K562 (cell line): ENCODE measurements at regions not wholly inside any gene's neighbourhood (a gene's known extent, or its start where the extent isn't known, plus 50 kb on each side); places are given as distances from the start of the nearest gene placed in this dataset.

Experiments used
- ATAC-seq: fragments of 200-7000 bp; cut with Tn5 transposase; 3 replicates; pipeline ENCODE4 v1.9.1; 2020; ENCODE audit warnings: moderate library complexity
- BruUV-seq: library from RNA; stranded (reverse); fragments of 400-500 nt; replicated peaks from 2 replicates; lab custom pipeline; 2021; lab: Mats Ljungman, UMichigan
- CTCF ChIA-PET: fragments of 300-600 bp; formaldehyde crosslinking; extraction: SDS; loops from one replicate; lab custom pipeline; 2021; ENCODE audit warnings: low intra/inter-chr PET ratio; lab: Yijun Ruan, JAX
- POLR2A ChIA-PET: fragments of 300-600, 350-650 bp; sonication (Branson Sonifier 250); formaldehyde crosslinking; extraction: SDS; loops from one replicate; lab custom pipeline; 2021; ENCODE audit warnings: antibody characterized with exemption, inconsistent platforms; lab: Yijun Ruan, JAX
- DNase-seq, 4 experiments: peaks; one replicate each; pipeline versions ENCODE4 v3.0.0 to v3.0.0-alpha.2; 2011 to 2018; ENCODE audit warnings: low spot score in 3 of 4, mixed read lengths in 3 of 4; ENCODE audit errors: extremely low read depth in 1 of 4
- FAIRE-seq: peaks from 2 replicates; lab custom pipeline; 2011; peaks lifted over from hg19 to GRCh38; lab: Jason Lieb, UNC
- H2AFZ ChIP-seq: 2 replicates; pipeline ENCODE4 v1.6.0; 2011; ENCODE audit warnings: low read depth, low read length, control low read depth, inconsistent platforms
- H3K27ac ChIP-seq: fragments of 200-600 bp; 3 replicates; pipeline ENCODE4 v1.8.0; 2011; ENCODE audit warnings: low read depth, mild to moderate bottlenecking, control low read depth, inconsistent platforms, low read length, moderate library complexity, mixed read lengths; ENCODE audit errors: extremely low read depth
- H3K27me3 ChIP-seq, 2 experiments: fragments of 300-600 bp in 1 of 2; 2 replicates in 1 of 2; 3 replicates in 1 of 2; pipeline versions ENCODE4 v1.6.0 to v1.8.0; 2011; ENCODE audit warnings: inconsistent platforms in 2 of 2, low read length in 2 of 2, mild to moderate bottlenecking in 1 of 2, mixed read lengths in 1 of 2, moderate library complexity in 1 of 2; ENCODE audit not compliant: control insufficient read depth in 2 of 2, insufficient read depth in 2 of 2
- H3K36me3 ChIP-seq: fragments of 300-600 bp; 3 replicates; pipeline ENCODE4 v1.8.0; 2011; ENCODE audit warnings: mild to moderate bottlenecking, low read length, inconsistent platforms; ENCODE audit not compliant: control insufficient read depth, insufficient read depth
- H3K4me1 ChIP-seq, 2 experiments: fragments of 200-600 bp in 1 of 2; replicated peaks in 1 of 2; 2 replicates in 1 of 2; 3 replicates in 1 of 2; pipeline versions ENCODE4 v1.5.1 to v1.8.0; 2011; ENCODE audit warnings: inconsistent platforms in 2 of 2, low read length in 2 of 2, mild to moderate bottlenecking in 1 of 2, mixed read lengths in 1 of 2, moderate library complexity in 1 of 2; ENCODE audit not compliant: control insufficient read depth in 2 of 2, insufficient read depth in 2 of 2
- H3K4me2 ChIP-seq: 2 replicates; pipeline ENCODE4 v1.6.1; 2011; ENCODE audit warnings: low read length, control low read depth, inconsistent platforms, mixed read lengths; ENCODE audit not compliant: insufficient read depth
- H3K4me3 ChIP-seq: fragments of 200-600 bp; sonication (generic), shearing (Covaris generic); 2 replicates; pipeline ENCODE4 v1.5.1; 2016; ENCODE audit warnings: control low read depth, inconsistent platforms
- H3K79me2 ChIP-seq: fragments of 200-600 bp; 3 replicates; pipeline ENCODE4 v1.8.0; 2011; ENCODE audit warnings: low read length, inconsistent platforms; ENCODE audit not compliant: control insufficient read depth, insufficient read depth
- H3K9ac ChIP-seq, 2 experiments: 2 replicates each; pipeline versions ENCODE4 v1.6.0 to v1.6.1; 2011; ENCODE audit warnings: low read depth in 2 of 2, low read length in 2 of 2, control low read depth in 1 of 2, inconsistent platforms in 1 of 2, mild to moderate bottlenecking in 1 of 2, mixed read lengths in 1 of 2; ENCODE audit not compliant: insufficient read depth in 1 of 2
- H3K9me1 ChIP-seq: one replicate; pipeline ENCODE4 v1.6.0; 2011; ENCODE audit warnings: inconsistent platforms, mild to moderate bottlenecking, low read length, moderate library complexity; ENCODE audit not compliant: control insufficient read depth, insufficient read depth
- H3K9me3 ChIP-seq: replicated peaks from 2 replicates; pipeline ENCODE4 v1.5.1; 2011; ENCODE audit warnings: low read depth, low read length, inconsistent platforms; ENCODE audit not compliant: control insufficient read depth, insufficient read depth
- H4K20me1 ChIP-seq: replicated peaks from 2 replicates; pipeline ENCODE4 v1.6.1; 2011; ENCODE audit warnings: low read length, inconsistent platforms, mixed read lengths; ENCODE audit not compliant: control insufficient read depth, insufficient read depth
- KDM2B ChIP-seq: fragments of 250-450 bp; sonication (Bioruptor Pico); IDR thresholded peaks from 2 replicates; pipeline ENCODE4 v1.8.0; 2021; ENCODE audit warnings: mild to moderate bottlenecking, moderate library complexity
- MAFG ChIP-seq: fragments of 450-650 bp; conservative IDR thresholded peaks from 2 replicates; pipeline ENCODE4 v1.6.1; 2016; ENCODE audit warnings: missing genetic modification characterization, missing compliant biosample characterization
- MXI1 ChIP-seq: IDR thresholded peaks from 2 replicates; pipeline ENCODE4 v1.6.1; 2011; ENCODE audit warnings: low read depth, mild to moderate bottlenecking, improper control_type of control experiment, low read length
- NR3C1 ChIP-seq: sonication (generic); formaldehyde crosslinking; IDR thresholded peaks from 2 replicates; pipeline ENCODE4 v1.8.1; 2022; ENCODE audit warnings: missing genetic modification reagents
- PRMT5 ChIP-seq: sonication (generic); formaldehyde crosslinking; IDR thresholded peaks from 2 replicates; pipeline ENCODE4 v1.5.0; 2020; ENCODE audit warnings: missing genetic modification reagents
- PURB ChIP-seq: sonication (generic); formaldehyde crosslinking; IDR thresholded peaks from 2 replicates; pipeline ENCODE4 v1.9.0; 2021; ENCODE audit warnings: low read depth, mild to moderate bottlenecking, missing genetic modification reagents
- SIRT6 ChIP-seq: IDR thresholded peaks from one replicate; pipeline ENCODE4 v1.6.1; 2012; ENCODE audit warnings: low read depth, mild to moderate bottlenecking, control low read depth, inconsistent platforms, low read length, moderate library complexity
- SMARCA4 ChIP-seq: fragments of 450-650 bp; IDR thresholded peaks from 2 replicates; pipeline ENCODE4 v1.6.1; 2016
- SMARCC2 ChIP-seq: fragments of 450-650 bp; IDR thresholded peaks from 2 replicates; pipeline ENCODE4 v1.6.1; 2017; ENCODE audit warnings: antibody characterized with exemption, moderate library complexity, mild to moderate bottlenecking, low read depth
- ZNF217 ChIP-seq: sonication (generic); formaldehyde crosslinking; IDR thresholded peaks from 2 replicates; pipeline ENCODE4 v1.8.0; 2022; ENCODE audit warnings: mild to moderate bottlenecking, missing genetic modification reagents
- ZNF699 ChIP-seq: fragments of 250-450 bp; sonication (Bioruptor Pico); IDR thresholded peaks from 2 replicates; pipeline ENCODE4 v1.8.0; 2021; ENCODE audit warnings: mild to moderate bottlenecking, moderate library complexity; ENCODE audit not compliant: insufficient replicate concordance
- ZNF77 ChIP-seq: fragments of 250-450 bp; sonication (Bioruptor Pico); IDR thresholded peaks from 2 replicates; pipeline ENCODE4 v1.5.0; 2020
- WGBS: fragments of 100-300 bp; shearing (Covaris generic); methylation state at CpG from one replicate; pipeline ENCODE4 v1.1.6; 2016; ENCODE audit warnings: low coverage, mixed read lengths; ENCODE audit not compliant: insufficient coverage; ENCODE audit errors: missing lambda C conversion rate; 5-methylcytosine and 5-hydroxymethylcytosine counted together
- in situ Hi-C: fragments of 300-500 bp; cut with MboI; formaldehyde crosslinking; loops from 4 replicates; pipeline ENCODE4 v1.15.0; 2018; ENCODE audit warnings: inconsistent platforms, mixed read lengths
- intact Hi-C: fragments of 100-400 bp; cut with micrococcal nuclease; formaldehyde crosslinking; loops from 2 replicates; pipeline ENCODE4 v1.14.2; 2022
- TF ChIP-seq, protein P1 (sequence below): fragments of 250-450 bp; sonication (Bioruptor Pico); IDR thresholded peaks from 2 replicates; pipeline ENCODE4 v1.8.0; 2021; ENCODE audit warnings: moderate library complexity, mild to moderate bottlenecking, inconsistent platforms
- TF ChIP-seq, protein P2 (sequence below): fragments of 150-350 bp; conservative IDR thresholded peaks from 2 replicates; pipeline ENCODE4 v1.6.1; 2014; ENCODE audit warnings: low read length
- TF ChIP-seq, protein P3 (sequence below): fragments of 450-650 bp; IDR thresholded peaks from 2 replicates; pipeline ENCODE4 v1.6.1; 2018; ENCODE audit not compliant: partially characterized antibody

DNA sequence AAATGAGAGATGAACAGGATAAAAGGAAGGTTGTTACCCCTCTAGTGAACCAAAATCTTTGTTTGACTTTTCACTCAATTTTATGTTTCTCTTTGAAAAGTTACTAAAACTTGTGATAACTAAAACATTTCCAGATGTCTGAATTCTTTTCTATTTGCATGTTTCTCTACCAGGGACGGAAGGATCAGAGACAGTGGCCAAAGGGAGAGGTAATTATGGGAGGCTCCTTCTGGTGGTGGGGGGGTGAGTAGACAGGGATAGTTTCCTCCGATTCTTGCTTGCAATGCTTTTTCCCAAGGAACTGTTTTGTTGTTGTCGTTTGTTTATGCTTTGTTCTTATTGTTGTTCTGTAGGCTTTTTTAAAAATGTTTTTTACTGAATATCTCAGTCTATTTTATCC lies 374.8 kb downstream of the INHBA start:
- no peak overlapping the region for H3K9ac ChIP-seq
- ATAC-seq (no peak), FAIRE-seq (no peak), DNase-seq (no peak)
- H3K4me2 ChIP-seq: no peak overlapping the region
- no peaks in the 10 kb centered on the region for H3K9me3 ChIP-seq
- H3K4me1 ChIP-seq: no peaks in the 10 kb centered on the region
- POLR2A ChIA-PET: no interaction called here
- intact Hi-C loops: no loop called here
- no peaks in the 10 kb centered on the region for H3K79me2 ChIP-seq
- no TSS peak for BruUV-seq
- no peaks in the 10 kb centered on the region for H3K9me1 ChIP-seq
- H3K4me3 ChIP-seq: no peak overlapping the region
- no peak overlapping the region for H3K27ac ChIP-seq
- 0% methylated on average over 3 of the region's 3 CpGs for WGBS
- no peaks in the 10 kb centered on the region for H3K36me3 ChIP-seq
- H2AFZ ChIP-seq: no peak overlapping the region
- no peaks in the 10 kb centered on the region for H3K27me3 ChIP-seq
- CTCF ChIA-PET: no interaction called here
- H4K20me1 ChIP-seq: no peaks in the 10 kb centered on the region
- in situ Hi-C loops: no loop called here
- TF ChIP-seq NR3C1 (CRISPR knock-in tag): no peak
- TF ChIP-seq MAFG: no peak
- TF ChIP-seq, protein P1, sequence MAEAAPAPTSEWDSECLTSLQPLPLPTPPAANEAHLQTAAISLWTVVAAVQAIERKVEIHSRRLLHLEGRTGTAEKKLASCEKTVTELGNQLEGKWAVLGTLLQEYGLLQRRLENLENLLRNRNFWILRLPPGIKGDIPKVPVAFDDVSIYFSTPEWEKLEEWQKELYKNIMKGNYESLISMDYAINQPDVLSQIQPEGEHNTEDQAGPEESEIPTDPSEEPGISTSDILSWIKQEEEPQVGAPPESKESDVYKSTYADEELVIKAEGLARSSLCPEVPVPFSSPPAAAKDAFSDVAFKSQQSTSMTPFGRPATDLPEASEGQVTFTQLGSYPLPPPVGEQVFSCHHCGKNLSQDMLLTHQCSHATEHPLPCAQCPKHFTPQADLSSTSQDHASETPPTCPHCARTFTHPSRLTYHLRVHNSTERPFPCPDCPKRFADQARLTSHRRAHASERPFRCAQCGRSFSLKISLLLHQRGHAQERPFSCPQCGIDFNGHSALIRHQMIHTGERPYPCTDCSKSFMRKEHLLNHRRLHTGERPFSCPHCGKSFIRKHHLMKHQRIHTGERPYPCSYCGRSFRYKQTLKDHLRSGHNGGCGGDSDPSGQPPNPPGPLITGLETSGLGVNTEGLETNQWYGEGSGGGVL (CRISPR knock-in tag): no peak
- TF ChIP-seq, protein P2, sequence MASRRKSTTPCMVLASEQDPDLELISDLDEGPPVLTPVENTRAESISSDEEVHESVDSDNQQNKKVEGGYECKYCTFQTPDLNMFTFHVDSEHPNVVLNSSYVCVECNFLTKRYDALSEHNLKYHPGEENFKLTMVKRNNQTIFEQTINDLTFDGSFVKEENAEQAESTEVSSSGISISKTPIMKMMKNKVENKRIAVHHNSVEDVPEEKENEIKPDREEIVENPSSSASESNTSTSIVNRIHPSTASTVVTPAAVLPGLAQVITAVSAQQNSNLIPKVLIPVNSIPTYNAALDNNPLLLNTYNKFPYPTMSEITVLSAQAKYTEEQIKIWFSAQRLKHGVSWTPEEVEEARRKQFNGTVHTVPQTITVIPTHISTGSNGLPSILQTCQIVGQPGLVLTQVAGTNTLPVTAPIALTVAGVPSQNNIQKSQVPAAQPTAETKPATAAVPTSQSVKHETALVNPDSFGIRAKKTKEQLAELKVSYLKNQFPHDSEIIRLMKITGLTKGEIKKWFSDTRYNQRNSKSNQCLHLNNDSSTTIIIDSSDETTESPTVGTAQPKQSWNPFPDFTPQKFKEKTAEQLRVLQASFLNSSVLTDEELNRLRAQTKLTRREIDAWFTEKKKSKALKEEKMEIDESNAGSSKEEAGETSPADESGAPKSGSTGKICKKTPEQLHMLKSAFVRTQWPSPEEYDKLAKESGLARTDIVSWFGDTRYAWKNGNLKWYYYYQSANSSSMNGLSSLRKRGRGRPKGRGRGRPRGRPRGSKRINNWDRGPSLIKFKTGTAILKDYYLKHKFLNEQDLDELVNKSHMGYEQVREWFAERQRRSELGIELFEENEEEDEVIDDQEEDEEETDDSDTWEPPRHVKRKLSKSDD: no peak
- no peak for TF ChIP-seq SMARCC2
- no peak for TF ChIP-seq ZNF699 (CRISPR knock-in tag)
- TF ChIP-seq, protein P3, sequence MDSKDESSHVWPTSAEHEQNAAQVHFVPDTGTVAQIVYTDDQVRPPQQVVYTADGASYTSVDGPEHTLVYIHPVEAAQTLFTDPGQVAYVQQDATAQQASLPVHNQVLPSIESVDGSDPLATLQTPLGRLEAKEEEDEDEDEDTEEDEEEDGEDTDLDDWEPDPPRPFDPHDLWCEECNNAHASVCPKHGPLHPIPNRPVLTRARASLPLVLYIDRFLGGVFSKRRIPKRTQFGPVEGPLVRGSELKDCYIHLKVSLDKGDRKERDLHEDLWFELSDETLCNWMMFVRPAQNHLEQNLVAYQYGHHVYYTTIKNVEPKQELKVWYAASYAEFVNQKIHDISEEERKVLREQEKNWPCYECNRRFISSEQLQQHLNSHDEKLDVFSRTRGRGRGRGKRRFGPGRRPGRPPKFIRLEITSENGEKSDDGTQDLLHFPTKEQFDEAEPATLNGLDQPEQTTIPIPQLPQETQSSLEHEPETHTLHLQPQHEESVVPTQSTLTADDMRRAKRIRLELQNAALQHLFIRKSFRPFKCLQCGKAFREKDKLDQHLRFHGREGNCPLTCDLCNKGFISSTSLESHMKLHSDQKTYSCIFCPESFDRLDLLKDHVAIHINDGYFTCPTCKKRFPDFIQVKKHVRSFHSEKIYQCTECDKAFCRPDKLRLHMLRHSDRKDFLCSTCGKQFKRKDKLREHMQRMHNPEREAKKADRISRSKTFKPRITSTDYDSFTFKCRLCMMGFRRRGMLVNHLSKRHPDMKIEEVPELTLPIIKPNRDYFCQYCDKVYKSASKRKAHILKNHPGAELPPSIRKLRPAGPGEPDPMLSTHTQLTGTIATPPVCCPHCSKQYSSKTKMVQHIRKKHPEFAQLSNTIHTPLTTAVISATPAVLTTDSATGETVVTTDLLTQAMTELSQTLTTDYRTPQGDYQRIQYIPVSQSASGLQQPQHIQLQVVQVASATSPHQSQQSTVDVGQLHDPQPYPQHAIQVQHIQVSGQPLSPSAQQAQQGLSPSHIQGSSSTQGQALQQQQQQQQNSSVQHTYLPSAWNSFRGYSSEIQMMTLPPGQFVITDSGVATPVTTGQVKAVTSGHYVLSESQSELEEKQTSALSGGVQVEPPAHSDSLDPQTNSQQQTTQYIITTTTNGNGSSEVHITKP: no peak
- TF ChIP-seq SMARCA4: no peak
- no peak for TF ChIP-seq SIRT6
- TF ChIP-seq PRMT5 (CRISPR knock-in tag): no peak
- TF ChIP-seq ZNF77 (CRISPR knock-in tag): no peak
- no peak for TF ChIP-seq MXI1
- no peak for TF ChIP-seq ZNF217
- TF ChIP-seq KDM2B: no peak
- no peak for TF ChIP-seq PURB (CRISPR knock-in tag)
